AG10803 (cell line): ENCODE measurements at regions not wholly inside any gene's neighbourhood (a gene's known extent, or its start where the extent isn't known, plus 50 kb on each side); places are given as distances from the start of the nearest gene placed in this dataset.

Experiments
- DNase-seq: peaks from one replicate; pipeline ENCODE4 v3.0.0; 2010; ENCODE audit warnings: low read depth
- H3K4me3 ChIP-seq: 2 replicates; pipeline ENCODE4 v1.5.1; 2011; ENCODE audit warnings: mild to moderate bottlenecking, low read length, control low read depth
- TF ChIP-seq, protein P1 (sequence below): conservative IDR thresholded peaks from 2 replicates; pipeline ENCODE4 v1.5.1; 2011; ENCODE audit warnings: mild to moderate bottlenecking, low read length, control low read depth, inconsistent platforms

DNA sequence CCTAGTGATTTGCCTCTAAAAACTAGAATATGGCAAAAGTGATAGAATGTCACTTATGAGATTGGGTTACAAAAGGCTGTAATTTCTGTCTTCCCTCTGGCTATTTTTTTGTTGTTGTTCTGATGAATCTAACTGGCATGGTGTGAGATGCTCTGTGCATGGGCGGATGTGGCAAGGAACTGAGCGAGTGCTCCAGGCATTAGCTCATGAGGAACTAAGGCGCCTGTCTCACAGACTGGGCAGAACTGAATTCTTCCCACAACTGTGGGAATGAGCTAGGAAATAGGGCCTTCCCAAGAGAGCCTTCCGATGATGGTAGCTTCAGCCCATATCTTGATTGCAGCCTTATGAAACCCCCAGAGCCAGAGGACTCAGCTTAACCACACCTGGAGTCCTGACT lies 222.5 kb downstream of the NR2F2 start:
- peak; percentile 42 for DNase-seq
- H3K4me3 ChIP-seq, result no peak overlapping the region
- TF ChIP-seq, protein P1, sequence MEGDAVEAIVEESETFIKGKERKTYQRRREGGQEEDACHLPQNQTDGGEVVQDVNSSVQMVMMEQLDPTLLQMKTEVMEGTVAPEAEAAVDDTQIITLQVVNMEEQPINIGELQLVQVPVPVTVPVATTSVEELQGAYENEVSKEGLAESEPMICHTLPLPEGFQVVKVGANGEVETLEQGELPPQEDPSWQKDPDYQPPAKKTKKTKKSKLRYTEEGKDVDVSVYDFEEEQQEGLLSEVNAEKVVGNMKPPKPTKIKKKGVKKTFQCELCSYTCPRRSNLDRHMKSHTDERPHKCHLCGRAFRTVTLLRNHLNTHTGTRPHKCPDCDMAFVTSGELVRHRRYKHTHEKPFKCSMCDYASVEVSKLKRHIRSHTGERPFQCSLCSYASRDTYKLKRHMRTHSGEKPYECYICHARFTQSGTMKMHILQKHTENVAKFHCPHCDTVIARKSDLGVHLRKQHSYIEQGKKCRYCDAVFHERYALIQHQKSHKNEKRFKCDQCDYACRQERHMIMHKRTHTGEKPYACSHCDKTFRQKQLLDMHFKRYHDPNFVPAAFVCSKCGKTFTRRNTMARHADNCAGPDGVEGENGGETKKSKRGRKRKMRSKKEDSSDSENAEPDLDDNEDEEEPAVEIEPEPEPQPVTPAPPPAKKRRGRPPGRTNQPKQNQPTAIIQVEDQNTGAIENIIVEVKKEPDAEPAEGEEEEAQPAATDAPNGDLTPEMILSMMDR, result no peak

DNA sequence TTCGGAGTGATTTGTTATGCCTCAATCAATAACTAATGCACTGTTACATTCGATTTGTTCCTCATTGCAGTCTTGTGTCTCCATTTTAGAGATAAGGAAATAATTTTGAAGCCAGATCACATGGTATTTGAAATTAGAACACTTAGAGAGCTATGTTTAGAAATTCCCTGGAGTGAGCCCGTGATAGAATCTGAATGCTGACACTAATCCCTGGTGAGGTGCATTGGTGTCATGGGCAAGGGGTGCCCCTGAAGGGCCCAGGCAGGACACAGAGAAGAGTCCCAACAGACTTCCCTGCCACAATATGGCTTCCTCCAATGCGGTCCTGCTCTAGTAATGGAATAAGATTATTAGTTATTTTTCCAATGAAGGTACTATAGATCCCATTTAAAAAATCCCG lies 223.0 kb downstream of the NR2F2 start:
- H3K4me3 ChIP-seq, result no peak overlapping the region
- TF ChIP-seq, protein P1, result no peak
- no peak for DNase-seq

DNA sequence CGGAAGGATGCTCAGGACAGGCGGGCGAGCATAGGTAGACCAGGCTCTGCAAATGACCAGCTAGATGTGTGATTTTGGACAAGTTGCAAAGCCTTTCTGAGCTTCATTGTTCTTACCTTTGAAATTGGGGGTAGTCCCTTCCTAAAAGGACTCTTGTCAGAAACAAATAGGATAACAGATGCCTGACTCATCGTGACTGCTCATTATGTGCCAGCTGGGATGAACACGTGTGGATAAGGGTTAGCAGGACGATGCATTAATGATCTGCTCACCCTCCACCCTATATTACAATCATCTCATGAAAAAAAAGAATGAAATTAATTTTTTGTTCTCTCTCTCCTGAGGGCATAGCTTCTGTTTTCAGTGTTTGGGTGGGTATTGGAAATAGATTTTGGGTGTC lies 223.4 kb downstream of the NR2F2 start:
- TF ChIP-seq, protein P1, result no peak
- no peak overlapping the region for H3K4me3 ChIP-seq
- DNase-seq, result no peak

DNA sequence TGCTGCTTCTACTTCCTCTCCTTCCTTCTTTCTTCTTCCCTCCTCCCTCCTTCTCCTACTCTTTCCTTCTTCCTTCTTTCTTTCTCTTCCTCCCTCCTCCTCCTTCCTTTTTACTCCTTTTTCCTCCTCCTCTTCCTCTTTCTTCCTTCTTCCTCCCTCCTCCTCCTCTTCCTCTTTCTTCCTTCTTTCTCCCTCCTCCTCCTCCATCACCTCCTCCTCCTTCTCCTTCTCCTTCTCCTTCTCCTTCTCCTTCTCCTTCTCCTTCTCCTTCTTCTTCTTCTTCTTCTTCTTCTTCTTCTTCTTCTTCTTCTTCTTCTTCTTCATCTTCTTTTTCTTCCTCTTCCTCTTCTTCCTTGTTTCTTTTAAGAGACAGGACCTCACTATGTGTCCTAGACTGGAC lies 224.0 kb downstream of the NR2F2 start:
- no peak overlapping the region for H3K4me3 ChIP-seq
- TF ChIP-seq, protein P1, result no peak
- DNase-seq, result no peak

DNA sequence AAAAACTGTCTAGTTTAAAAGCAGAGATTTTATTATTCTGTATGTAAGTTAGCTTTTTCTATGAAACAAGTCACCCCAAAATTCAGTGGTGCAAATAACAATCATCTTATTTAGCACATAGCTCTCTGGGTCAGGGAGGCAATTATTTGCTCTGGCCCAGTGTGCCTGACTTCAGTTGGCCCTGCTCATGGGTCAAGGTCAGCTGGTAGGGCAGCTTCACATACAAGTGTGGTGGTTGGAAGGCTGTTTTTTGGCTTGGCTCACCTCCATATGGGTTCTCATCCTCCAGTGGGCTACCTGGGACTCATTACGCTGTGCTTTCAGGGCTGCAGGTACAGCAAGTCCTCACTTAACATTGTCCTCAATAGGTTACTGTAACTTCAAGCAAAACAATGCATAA lies 228.6 kb downstream of the NR2F2 start:
- TF ChIP-seq, protein P1, result no peak
- no peak for DNase-seq
- H3K4me3 ChIP-seq, result no peak overlapping the region

DNA sequence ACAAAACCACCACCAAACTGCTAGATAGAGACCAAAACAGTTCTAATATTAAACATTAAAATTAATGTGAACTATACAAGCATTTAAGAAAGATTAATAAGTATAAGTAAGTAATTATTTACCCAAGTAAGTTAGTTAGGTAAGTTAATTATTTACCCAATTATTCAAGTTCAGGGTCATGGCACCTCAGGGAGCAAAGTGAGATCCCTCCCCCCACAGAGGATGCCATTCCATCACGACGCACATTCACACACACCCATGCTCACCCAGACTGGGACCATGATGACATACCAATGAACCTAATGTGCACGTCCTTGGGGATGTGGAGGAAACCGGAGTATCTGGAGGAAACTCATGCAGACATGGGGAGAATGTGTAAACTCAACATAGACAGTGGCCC lies 229.1 kb downstream of the NR2F2 start:
- TF ChIP-seq, protein P1, result no peak
- no peak for DNase-seq
- no peak overlapping the region for H3K4me3 ChIP-seq

DNA sequence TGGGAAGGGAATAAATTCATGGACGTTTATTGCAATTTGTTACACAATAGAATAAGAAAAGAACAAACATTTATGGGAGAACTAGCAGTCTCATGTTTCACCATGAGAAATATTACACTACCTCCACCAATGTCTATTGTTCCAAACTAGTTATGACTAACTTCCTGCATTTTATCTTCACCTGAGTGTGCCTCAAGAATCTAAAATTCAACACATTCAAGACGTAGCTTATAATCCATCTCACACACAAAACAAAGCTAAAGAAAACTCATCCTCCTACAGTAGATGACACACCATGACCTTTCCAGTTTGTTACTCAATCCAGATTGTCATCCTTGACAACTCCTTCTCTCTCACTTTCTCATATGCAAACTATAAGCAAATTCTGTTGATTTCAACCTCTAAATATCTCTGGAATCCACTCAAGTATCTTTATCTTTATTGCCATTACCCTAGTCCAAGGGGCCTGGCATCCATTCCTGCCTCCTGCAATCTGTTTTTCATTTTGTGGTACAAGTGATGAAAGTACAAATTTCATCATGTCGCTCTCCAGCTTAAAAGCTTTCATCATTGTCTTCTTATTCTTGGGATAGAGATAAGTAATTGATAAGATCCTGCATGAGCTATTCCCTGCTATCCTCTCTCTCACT lies 229.9 kb downstream of the NR2F2 start:
- TF ChIP-seq, protein P1, result no peak
- H3K4me3 ChIP-seq, result no peak overlapping the region
- peak; percentile 28 for DNase-seq
